Retinal pigment epithelial cell (primary cell): ENCODE measurements at regions not wholly inside any gene's neighbourhood (a gene's known extent, or its start where the extent isn't known, plus 50 kb on each side); places are given as distances from the start of the nearest gene placed in this dataset.

ENCODE experiments used
- DNase-seq: peaks from one replicate; pipeline ENCODE4 v3.0.0-alpha.2; 2010; ENCODE audit warnings: low read depth
- H3K4me3 ChIP-seq: 2 replicates; pipeline ENCODE4 v1.5.1; 2011; ENCODE audit warnings: mild to moderate bottlenecking, low read length, control low read depth, moderate library complexity
- CTCF ChIP-seq: conservative IDR thresholded peaks from 2 replicates; pipeline ENCODE4 v1.5.1; 2011; ENCODE audit warnings: low read depth, low read length, control low read depth, inconsistent platforms

- DNase-seq = no peak
- H3K4me3 ChIP-seq = no peak overlapping the region
- no peak for TF ChIP-seq CTCF
Observed at GRCh38 chr10:9824631-9825071, 1193.0 kb upstream of the CELF2 start.

GRCh38 chr10:9825491-9826018 lies 1192.1 kb upstream of the CELF2 start:
- DNase-seq = no peak
- TF ChIP-seq CTCF = no peak
- H3K4me3 ChIP-seq = no peak overlapping the region

GRCh38 chr10:9828110-9828509 lies 1189.6 kb upstream of the CELF2 start:
- no peak for DNase-seq
- no peak overlapping the region for H3K4me3 ChIP-seq
- TF ChIP-seq CTCF = no peak

DNA sequence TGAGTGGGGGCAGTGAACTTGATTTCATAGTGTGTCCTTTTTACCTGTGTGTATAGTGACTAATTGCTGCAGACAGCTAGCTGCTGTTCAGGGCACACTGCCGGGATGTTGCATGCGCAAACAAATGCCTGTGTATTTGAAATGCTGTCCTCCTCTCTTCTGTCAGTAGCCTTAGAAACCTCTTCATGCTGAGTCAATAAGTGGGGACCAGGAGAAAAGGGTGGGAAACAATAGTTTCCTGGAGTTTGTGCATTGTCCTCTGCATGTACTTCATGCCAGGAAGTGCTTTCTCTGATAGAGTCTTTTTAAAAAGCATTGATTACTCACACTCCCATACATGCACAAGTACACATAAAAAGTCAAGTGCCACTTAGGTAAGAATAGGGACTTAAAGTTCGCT lies 1183.7 kb upstream of the CELF2 start:
- no peak for TF ChIP-seq CTCF
- no peak overlapping the region for H3K4me3 ChIP-seq
- no peak for DNase-seq

DNA sequence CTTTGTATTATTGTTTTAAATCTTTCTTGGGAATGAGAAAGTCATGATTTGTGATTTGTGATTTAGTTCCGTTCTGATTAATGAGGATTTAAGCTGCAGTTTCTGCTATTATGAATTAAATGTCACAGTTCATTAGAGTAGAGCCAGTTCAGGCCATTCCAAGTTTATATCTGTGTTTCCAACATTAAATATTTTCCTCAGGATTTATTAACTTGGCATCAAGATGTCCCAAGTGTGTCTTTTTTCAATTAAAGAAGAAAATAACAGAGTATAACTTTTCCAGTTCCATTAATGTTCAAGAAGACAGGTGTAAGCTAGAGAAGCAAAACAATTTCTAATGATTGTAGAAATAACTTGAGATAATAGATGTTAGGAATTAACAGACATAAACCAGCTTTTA lies 1183.2 kb upstream of the CELF2 start:
- no peak overlapping the region for H3K4me3 ChIP-seq
- no peak for TF ChIP-seq CTCF
- no peak for DNase-seq

- no peak overlapping the region for H3K4me3 ChIP-seq
- no peak for TF ChIP-seq CTCF
- no peak for DNase-seq
Observed at GRCh38 chr10:9845075-9845474, 1172.6 kb upstream of the CELF2 start.

DNA sequence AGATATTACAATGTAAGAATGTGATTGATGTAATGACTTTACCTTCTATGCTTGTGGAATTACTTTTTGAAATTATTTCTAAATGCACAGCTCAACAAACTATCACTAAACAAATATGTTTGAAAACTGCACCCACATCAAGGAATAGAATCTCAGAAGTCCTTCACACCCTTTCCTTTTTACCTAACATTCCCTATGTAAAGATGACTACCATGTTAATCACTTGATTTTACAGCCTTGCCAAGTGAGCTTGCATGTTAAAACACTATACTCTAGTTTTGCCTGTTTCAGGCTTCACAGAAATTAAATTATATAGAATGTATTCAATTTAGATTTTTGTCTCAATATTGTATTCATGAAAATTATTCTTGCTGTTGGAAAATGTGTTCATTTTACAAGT lies 1169.4 kb upstream of the CELF2 start:
- TF ChIP-seq CTCF = no peak

More for the DNA sequence above, 1169.4 kb upstream of the CELF2 start:
- no peak for DNase-seq
- H3K4me3 ChIP-seq = no peak overlapping the region
